Middle frontal gyrus (tissue), 1 donor: ENCODE measurements at regions not wholly inside any gene's neighbourhood (a gene's known extent, or its start where the extent isn't known, plus 50 kb on each side); places are given as distances from the start of the nearest gene placed in this dataset.
"Not testable (repeated sequence)": the region's sequence is repeated elsewhere in the genome, so short reads cannot be mapped to it uniquely, and the experiment has no call there.

Experiments used
- DNase-seq: peaks from one replicate; pipeline ENCODE4 v3.0.0-alpha.2; 2015; ENCODE audit warnings: low spot score; ENCODE audit errors: extremely low spot score

GRCh38 chr2:131827481-131828163 lies 299.9 kb downstream of the CCDC74A start:
- no peak for DNase-seq

GRCh38 chr2:131828164-131828561 lies 300.5 kb downstream of the CCDC74A start:
- DNase-seq = no peak

- not testable (repeated sequence) for DNase-seq
These were observed 301.2 kb downstream of the CCDC74A start for GRCh38 chr2:131828633-131829455.

- DNase-seq = not testable (repeated sequence)
These were observed 302.0 kb downstream of the CCDC74A start for GRCh38 chr2:131829456-131830241.

GRCh38 chr2:131830242-131830945 lies 302.7 kb downstream of the CCDC74A start:
- DNase-seq = not testable (repeated sequence)

- DNase-seq = not testable (repeated sequence)
These were observed 303.2 kb downstream of the CCDC74A start for GRCh38 chr2:131830946-131831310.

- not testable (repeated sequence) for DNase-seq
These were observed 303.9 kb downstream of the CCDC74A start for GRCh38 chr2:131831450-131832208.

GRCh38 chr2:131832209-131832780 lies 304.6 kb downstream of the CCDC74A start:
- not testable (repeated sequence) for DNase-seq

- not testable (repeated sequence) for DNase-seq
These were observed 305.2 kb downstream of the CCDC74A start for GRCh38 chr2:131832917-131833316.

- not testable (repeated sequence) for DNase-seq
These were observed 305.9 kb downstream of the CCDC74A start for GRCh38 chr2:131833367-131834202.

- DNase-seq = not testable (repeated sequence)
These were observed 306.7 kb downstream of the CCDC74A start for GRCh38 chr2:131834203-131835020.

- not testable (repeated sequence) for DNase-seq
These were observed 307.3 kb downstream of the CCDC74A start for GRCh38 chr2:131835022-131835421.

- no peak for DNase-seq
These were observed 308.0 kb downstream of the CCDC74A start for GRCh38 chr2:131835621-131836091.

- not testable (repeated sequence) for DNase-seq
These were observed 308.4 kb downstream of the CCDC74A start for GRCh38 chr2:131836116-131836515.

- not testable (repeated sequence) for DNase-seq
These were observed 316.4 kb downstream of the CCDC74A start for GRCh38 chr2:131844044-131844443.

- DNase-seq = not testable (repeated sequence)
These were observed 305.6 kb downstream of the ANKRD30BL start for GRCh38 chr2:131856202-131856601.

- DNase-seq = peak; percentile 6
These were observed 303.6 kb downstream of the ANKRD30BL start for GRCh38 chr2:131858197-131858596.
